K562 (cell line): ENCODE measurements at regions not wholly inside any gene's neighbourhood (a gene's known extent, or its start where the extent isn't known, plus 50 kb on each side); places are given as distances from the start of the nearest gene placed in this dataset.
A peak's percentile ranks its signal among the peaks of the same experiment; 100 is the strongest.

Experiments
- AFF1 ChIP-seq, 2 experiments: fragments of 450-650 bp; IDR thresholded peaks; 2 replicates each; pipeline ENCODE4 v1.6.1; 2018; ENCODE audit warnings: mild to moderate bottlenecking in 2 of 2, low read depth in 1 of 2; ENCODE audit not compliant: partially characterized antibody in 2 of 2
- BRCA1 ChIP-seq, 2 experiments: fragments of 450-650 bp in 1 of 2; sonication (generic) in 1 of 2; formaldehyde crosslinking in 1 of 2; IDR thresholded peaks; 2 replicates each; pipeline versions ENCODE4 v1.5.0 to v1.6.1; 2017 to 2020; ENCODE audit warnings: mild to moderate bottlenecking in 1 of 2, missing genetic modification reagents in 1 of 2
- CBX1 ChIP-seq: sonication (generic); IDR thresholded peaks from 2 replicates; pipeline ENCODE4 v1.6.1; 2016; ENCODE audit warnings: antibody characterized with exemption, low read depth, mild to moderate bottlenecking
- KDM2B ChIP-seq: fragments of 250-450 bp; sonication (Bioruptor Pico); IDR thresholded peaks from 2 replicates; pipeline ENCODE4 v1.8.0; 2021; ENCODE audit warnings: mild to moderate bottlenecking, moderate library complexity
- MBD2 ChIP-seq: sonication (generic); IDR thresholded peaks from 2 replicates; pipeline ENCODE4 v1.6.1; 2016; ENCODE audit warnings: low read depth, borderline replicate concordance
- NCOA1 ChIP-seq: fragments of 450-650 bp; IDR thresholded peaks from 2 replicates; pipeline ENCODE4 v1.6.1; 2016; ENCODE audit warnings: low read depth
- NUFIP1 ChIP-seq: fragments of 450-650 bp; IDR thresholded peaks from 2 replicates; pipeline ENCODE4 v1.6.1; 2018; ENCODE audit not compliant: partially characterized antibody
- PCBP2 ChIP-seq: fragments of 200-400 bp; formaldehyde crosslinking; IDR thresholded peaks from 2 replicates; pipeline ENCODE4 v1.6.1; 2018; ENCODE audit warnings: low read length, low read depth, mild to moderate bottlenecking, moderate library complexity; ENCODE audit not compliant: poor library complexity, severe bottlenecking
- POLR2B ChIP-seq: fragments of 450-650 bp; IDR thresholded peaks from 2 replicates; pipeline ENCODE4 v1.6.1; 2018; ENCODE audit warnings: low read depth; ENCODE audit not compliant: partially characterized antibody
- POLR2G ChIP-seq: fragments of 200-400 bp; formaldehyde crosslinking; IDR thresholded peaks from 2 replicates; pipeline ENCODE4 v1.6.1; 2017; ENCODE audit warnings: low read depth, mild to moderate bottlenecking, antibody characterized with exemption, low read length, moderate library complexity
- RB1 ChIP-seq: fragments of 450-650 bp; IDR thresholded peaks from 2 replicates; pipeline ENCODE4 v1.6.1; 2017; ENCODE audit warnings: low read depth, mild to moderate bottlenecking
- THRB ChIP-seq: fragments of 450-650 bp; formaldehyde crosslinking; conservative IDR thresholded peaks from 2 replicates; pipeline ENCODE4 v1.4.0; 2022; ENCODE audit warnings: mild to moderate bottlenecking, missing genetic modification characterization
- ZBTB9 ChIP-seq: fragments of 450-650 bp; formaldehyde crosslinking; IDR thresholded peaks from 2 replicates; pipeline ENCODE4 v1.4.0; 2020; ENCODE audit warnings: mild to moderate bottlenecking, moderate library complexity
- ZNF609 ChIP-seq: sonication (generic); formaldehyde crosslinking; IDR thresholded peaks from 2 replicates; pipeline ENCODE4 v1.8.1; 2023; ENCODE audit warnings: missing genetic modification reagents, mild to moderate bottlenecking, borderline replicate concordance

GRCh38 chr2:64859312-64860212 lies 129.6 kb upstream of the SLC1A4 start (continued):
- TF ChIP-seq RB1 (peak; percentile 46; the same call in 1 of the 2 replicates), CBX1 (peak; percentile 65; the same call in 1 of the 2 replicates), MBD2 (no peak), NCOA1 (no peak), ZBTB9 (peak; percentile 75), NUFIP1 (no peak), KDM2B (CRISPR knock-in tag) (0 out of 2 replicates have a peak, but pooled peaks have one; percentile 26), AFF1 (IDR thresholded peaks at IDR 0.05; ENCODE audit: low read depth in 1 of 2, partially characterized antibody in 2 of 2) (no peak), BRCA1 (IDR thresholded peaks at IDR 0.05) (no peak), BRCA1 (CRISPR knock-in tag; IDR thresholded peaks at IDR 0.05) (no peak), POLR2B (no peak), ZNF609 (no peak), POLR2G (peak; percentile 87), PCBP2 (no peak), THRB (CRISPR knock-in tag) (no peak)
